Endothelial cell of umbilical vein (primary cell): ENCODE measurements at regions not wholly inside any gene's neighbourhood (a gene's known extent, or its start where the extent isn't known, plus 50 kb on each side); places are given as distances from the start of the nearest gene placed in this dataset.

Source experiments
- BruUV-seq: library from RNA; stranded (reverse); fragments of 400-500 nt; replicated peaks from 2 replicates; lab custom pipeline; 2021; lab: Mats Ljungman, UMichigan
- CTCF ChIA-PET: fragments of 300-600, 350-600 bp; sonication (Branson Sonifier 250); formaldehyde crosslinking; loops from one replicate; lab custom pipeline; 2021; ENCODE audit warnings: antibody characterized with exemption, inconsistent platforms; lab: Charles Lee
- POLR2A ChIA-PET: fragments of 300-600, 350-600 bp; sonication (Branson Sonifier 250); formaldehyde crosslinking; loops from one replicate; lab custom pipeline; 2021; ENCODE audit warnings: antibody characterized with exemption, inconsistent platforms; lab: Charles Lee
- DNase-seq: peaks from one replicate; pipeline ENCODE4 v3.0.0-alpha.2; 2011; ENCODE audit warnings: low read depth, low spot score
- FAIRE-seq: peaks from 2 replicates; lab custom pipeline; 2011; peaks lifted over from hg19 to GRCh38; lab: Jason Lieb, UNC
- H2AFZ ChIP-seq: 2 replicates; pipeline ENCODE4 v1.6.0; 2012; ENCODE audit warnings: low read depth, low read length, control low read depth, inconsistent platforms
- H3K27ac ChIP-seq: 2 replicates; pipeline ENCODE4 v1.5.1; 2011; ENCODE audit warnings: low read depth, mild to moderate bottlenecking, control low read depth, low read length, moderate library complexity; ENCODE audit not compliant: insufficient read depth
- H3K27me3 ChIP-seq, 2 experiments: 2 replicates each; pipeline versions ENCODE4 v1.6.0 to v1.6.1; 2011; ENCODE audit warnings: low read length in 2 of 2, mixed read lengths in 1 of 2; ENCODE audit not compliant: control insufficient read depth in 2 of 2, insufficient read depth in 2 of 2
- H3K36me3 ChIP-seq, 2 experiments: 2 replicates in 1 of 2; 3 replicates in 1 of 2; pipeline ENCODE4 v1.5.1; 2011; ENCODE audit warnings: low read length in 2 of 2, mild to moderate bottlenecking in 1 of 2, moderate library complexity in 1 of 2; ENCODE audit not compliant: control insufficient read depth in 2 of 2, insufficient read depth in 2 of 2; ENCODE audit errors: extremely low read depth in 1 of 2
- H3K4me1 ChIP-seq: 3 replicates; pipeline ENCODE4 v1.5.1; 2011; ENCODE audit warnings: mild to moderate bottlenecking, low read length; ENCODE audit not compliant: control insufficient read depth, insufficient read depth; ENCODE audit errors: extremely low read depth
- H3K4me2 ChIP-seq: 2 replicates; pipeline ENCODE4 v1.6.1; 2011; ENCODE audit warnings: low read length, control low read depth, mixed read lengths; ENCODE audit not compliant: insufficient read depth
- H3K4me3 ChIP-seq, 3 experiments: fragments of 200-600 bp in 1 of 3; sonication (generic), shearing (Covaris generic) in 1 of 3; replicated peaks in 1 of 3; 2 replicates each; pipeline ENCODE4 v1.5.1; 2011 to 2016; ENCODE audit warnings: control low read depth in 3 of 3, low read length in 3 of 3, mild to moderate bottlenecking in 2 of 3, inconsistent platforms in 1 of 3, low read depth in 1 of 3, moderate library complexity in 1 of 3; ENCODE audit not compliant: insufficient read depth in 1 of 3
- H3K79me2 ChIP-seq: 2 replicates; pipeline ENCODE4 v1.6.0; 2012; ENCODE audit warnings: low read length, inconsistent platforms; ENCODE audit not compliant: control insufficient read depth, insufficient read depth
- H3K9ac ChIP-seq: replicated peaks from 2 replicates; pipeline ENCODE3; 2011; ENCODE audit warnings: low read length, control low read depth; ENCODE audit not compliant: insufficient read depth; ENCODE audit errors: extremely low read depth
- H3K9me1 ChIP-seq: replicated peaks from 3 replicates; pipeline ENCODE4 v1.6.0; 2011; ENCODE audit warnings: mild to moderate bottlenecking, low read length; ENCODE audit not compliant: control insufficient read depth, insufficient read depth; ENCODE audit errors: extremely low read depth
- H3K9me3 ChIP-seq: replicated peaks from 2 replicates; pipeline ENCODE4 v1.5.1; 2012; ENCODE audit warnings: low read length, inconsistent platforms; ENCODE audit not compliant: control insufficient read depth, insufficient read depth
- H4K20me1 ChIP-seq: replicated peaks from 2 replicates; pipeline ENCODE3; 2011; ENCODE audit warnings: mild to moderate bottlenecking, low read length; ENCODE audit not compliant: control insufficient read depth, insufficient read depth; ENCODE audit errors: extremely low read depth
- CTCF ChIP-seq, 2 donors: IDR thresholded peaks; 1 replicate in 1 of 2; 2 replicates in 1 of 2; pipeline ENCODE4 v1.5.1; 2011; ENCODE audit warnings: low read length in 2 of 2, mild to moderate bottlenecking in 2 of 2, moderate library complexity in 2 of 2, control low read depth in 1 of 2, inconsistent platforms in 1 of 2, low read depth in 1 of 2; ENCODE audit not compliant: insufficient read depth in 1 of 2; ENCODE audit errors: extremely low read depth in 1 of 2
- EZH2 ChIP-seq: IDR thresholded peaks from 2 replicates; pipeline ENCODE4 v1.6.1; 2012; ENCODE audit warnings: borderline replicate concordance, low read depth, mild to moderate bottlenecking, moderate library complexity, low read length, inconsistent platforms; ENCODE audit not compliant: severe bottlenecking
- FOS ChIP-seq: IDR thresholded peaks from 2 replicates; pipeline ENCODE4 v1.6.1; 2011; ENCODE audit warnings: mild to moderate bottlenecking, low read length, moderate library complexity, borderline replicate concordance; ENCODE audit not compliant: insufficient read depth
- GATA2 ChIP-seq: IDR thresholded peaks from 2 replicates; pipeline ENCODE4 v1.7.0; 2011; ENCODE audit warnings: low read depth, mild to moderate bottlenecking, moderate library complexity, mixed read lengths, low read length; ENCODE audit not compliant: insufficient read length, insufficient read depth
- JUN ChIP-seq: IDR thresholded peaks from 2 replicates; pipeline ENCODE4 v1.6.1; 2011; ENCODE audit warnings: borderline replicate concordance, low read depth; ENCODE audit not compliant: insufficient read length, insufficient read depth
- MAX ChIP-seq: IDR thresholded peaks from 2 replicates; pipeline ENCODE4 v1.6.1; 2011; ENCODE audit not compliant: insufficient read depth, insufficient read length
- MYC ChIP-seq: IDR thresholded peaks from one replicate; pipeline ENCODE4 v1.6.1; 2011; ENCODE audit warnings: mild to moderate bottlenecking, low read depth, low read length
- POLR2A ChIP-seq: IDR thresholded peaks from 2 replicates; pipeline ENCODE4 v1.6.1; 2012; ENCODE audit warnings: low read depth, mild to moderate bottlenecking, control low read depth, low read length
- POLR2AphosphoS5 ChIP-seq: IDR thresholded peaks from 2 replicates; pipeline ENCODE4 v1.6.1; 2012; ENCODE audit warnings: low read depth, mild to moderate bottlenecking, control low read depth, low read length, moderate library complexity; ENCODE audit not compliant: insufficient read depth
- dilution Hi-C: fragments of 300-500 bp; cut with MboI; formaldehyde crosslinking; loops from one replicate; pipeline ENCODE4 v1.15.0; 2019; ENCODE audit warnings: low sequenced_read_pairs; ENCODE audit not compliant: extremely low pct_ligation_motif_present
- intact Hi-C: fragments of 100-400 bp; cut with micrococcal nuclease; formaldehyde crosslinking; loops from one replicate; pipeline ENCODE4 v1.10.0; 2022

GRCh38 chr1:30354410-30354809 lies 369.0 kb downstream of the MATN1 start:
- Histone ChIP-seq H3K9ac (no peak overlapping the region), H2AFZ (no peak overlapping the region), H3K9me3 (no peaks in the 10 kb centered on the region), H3K79me2 (no peaks in the 10 kb centered on the region), H3K4me2 (no peak overlapping the region), H3K27ac (no peak overlapping the region), H3K36me3 (no peaks in the 10 kb centered on the region), H3K4me1 (no peaks in the 10 kb centered on the region), H3K27me3 (no peaks in the 10 kb centered on the region), H3K9me1 (no peaks in the 10 kb centered on the region), H4K20me1 (no peaks in the 10 kb centered on the region), H3K4me3 (no peak overlapping the region)
- FAIRE-seq (no peak), DNase-seq (no peak)
- POLR2A ChIA-PET = no interaction called here
- no peak for TF ChIP-seq MAX
- BruUV-seq = no TSS peak
- dilution Hi-C loops (no loop called here), intact Hi-C loops (no loop called here)
- CTCF ChIA-PET = no interaction called here

- no peaks in the 10 kb centered on the region for H3K36me3 ChIP-seq
- FAIRE-seq (no peak), DNase-seq (no peak)
- H3K4me2 ChIP-seq = no peak overlapping the region
- dilution Hi-C loops (no loop called here), intact Hi-C loops (no loop called here)
- no peak for TF ChIP-seq JUN
- no peak for TF ChIP-seq GATA2
- TF ChIP-seq FOS = no peak
- TF ChIP-seq MYC = no peak
- TF ChIP-seq POLR2AphosphoS5 = no peak
- no peak for TF ChIP-seq POLR2A
- no peak for TF ChIP-seq MAX
- TF ChIP-seq EZH2 = no peak
- TF ChIP-seq CTCF (IDR thresholded peaks at IDR 0.05; ENCODE audit: extremely low read depth in 1 of 2, insufficient read depth in 1 of 2, low read depth in 1 of 2, low read length in 2 of 2) = no peak
- no peaks in the 10 kb centered on the region for H4K20me1 ChIP-seq
- no peak overlapping the region for H3K9ac ChIP-seq
- no peaks in the 10 kb centered on the region for H3K4me1 ChIP-seq
- H2AFZ ChIP-seq = no peak overlapping the region
- no peak overlapping the region for H3K4me3 ChIP-seq
- no peak overlapping the region for H3K27ac ChIP-seq
- no TSS peak for BruUV-seq
- no peaks in the 10 kb centered on the region for H3K9me3 ChIP-seq
- ChIA-PET CTCF (no interaction called here), POLR2A (no interaction called here)
- no peaks in the 10 kb centered on the region for H3K27me3 ChIP-seq
- H3K79me2 ChIP-seq = no peaks in the 10 kb centered on the region
- H3K9me1 ChIP-seq = no peaks in the 10 kb centered on the region
Observed at GRCh38 chr1:30353637-30354036, 369.7 kb downstream of the MATN1 start.
